NCI-H748 (cell line): ENCODE measurements at regions not wholly inside any gene's neighbourhood (a gene's known extent, or its start where the extent isn't known, plus 50 kb on each side); places are given as distances from the start of the nearest gene placed in this dataset.
"Not testable (repeated sequence)": the region's sequence is repeated elsewhere in the genome, so short reads cannot be mapped to it uniquely, and the experiment has no call there.

Experiments used
- DNase-seq: peaks from one replicate; lab custom pipeline; 2025; ENCODE audit not compliant: unreplicated experiment; lab: John Stamatoyannopoulos, UW

GRCh38 chr3:23112491-23112890, 90.6 kb upstream of the UBE2E2 start:
- no peak for DNase-seq

GRCh38 chr3:23113455-23114171, 89.5 kb upstream of the UBE2E2 start:
- no peak for DNase-seq

GRCh38 chr3:23114432-23114831, 88.7 kb upstream of the UBE2E2 start:
- no peak for DNase-seq

GRCh38 chr3:23115171-23115877, 87.8 kb upstream of the UBE2E2 start:
- no peak for DNase-seq

- DNase-seq: no peak
Observed at GRCh38 chr3:23116081-23116837, 86.9 kb upstream of the UBE2E2 start.

- no peak for DNase-seq
Observed at GRCh38 chr3:23117856-23118255, 85.3 kb upstream of the UBE2E2 start.

- no peak for DNase-seq
Observed at GRCh38 chr3:23127196-23127595, 75.9 kb upstream of the UBE2E2 start.

GRCh38 chr3:23128655-23129054, 74.5 kb upstream of the UBE2E2 start:
- DNase-seq: peak; percentile 32

- peak; percentile 37 for DNase-seq
Observed at GRCh38 chr3:23129117-23129516, 74.0 kb upstream of the UBE2E2 start.

GRCh38 chr3:23129817-23130216, 73.3 kb upstream of the UBE2E2 start:
- DNase-seq: peak; percentile 90

GRCh38 chr3:23130406-23130805, 72.7 kb upstream of the UBE2E2 start:
- DNase-seq: peak; percentile 29

- no peak for DNase-seq
Observed at GRCh38 chr3:23135026-23135785, 67.9 kb upstream of the UBE2E2 start.

- no peak for DNase-seq
Observed at GRCh38 chr3:23136054-23136453, 67.1 kb upstream of the UBE2E2 start.

- not testable (repeated sequence) for DNase-seq
Observed at GRCh38 chr3:23144051-23144450, 59.1 kb upstream of the UBE2E2 start.

GRCh38 chr3:23146163-23146562, 57.0 kb upstream of the UBE2E2 start:
- no peak for DNase-seq

GRCh38 chr3:23152989-23153388, 50.1 kb upstream of the UBE2E2 start:
- DNase-seq: no peak
